ENCODE measurements at regions not wholly inside any gene's neighbourhood (a gene's known extent, or its start where the extent isn't known, plus 50 kb on each side); places are given as distances from the start of the nearest gene placed in this dataset.

- no peak for DNase-seq
- in situ Hi-C loops (cut with MboI; ENCODE audit: low pct_unique_long_range_greater_than_20kb, low sequenced_read_pairs) = no loop called here
Measured at GRCh38 chr6:50102676-50103075, 52.9 kb upstream of the DEFB112 start.

GRCh38 chr6:50110587-50110986 is 60.9 kb upstream of the DEFB112 start:
- no peak for DNase-seq
- in situ Hi-C loops (cut with MboI; ENCODE audit: low pct_unique_long_range_greater_than_20kb, low sequenced_read_pairs) = no loop called here

GRCh38 chr6:50112981-50113857 is 63.5 kb upstream of the DEFB112 start:
- in situ Hi-C loops (cut with MboI; ENCODE audit: low pct_unique_long_range_greater_than_20kb, low sequenced_read_pairs) = no loop called here
- DNase-seq = no peak

GRCh38 chr6:50116390-50116789 is 66.7 kb upstream of the DEFB112 start:
- no peak for DNase-seq
- in situ Hi-C loops (cut with MboI; ENCODE audit: low pct_unique_long_range_greater_than_20kb, low sequenced_read_pairs) = no loop called here

GRCh38 chr6:50116797-50117542 is 67.2 kb upstream of the DEFB112 start:
- no peak for DNase-seq
- in situ Hi-C loops (cut with MboI; ENCODE audit: low pct_unique_long_range_greater_than_20kb, low sequenced_read_pairs) = no loop called here

GRCh38 chr6:50120300-50120699 is 70.6 kb upstream of the DEFB112 start:
- no peak for DNase-seq
- in situ Hi-C loops (cut with MboI; ENCODE audit: low pct_unique_long_range_greater_than_20kb, low sequenced_read_pairs) = no loop called here

- DNase-seq = no peak
- in situ Hi-C loops (cut with MboI; ENCODE audit: low pct_unique_long_range_greater_than_20kb, low sequenced_read_pairs) = no loop called here
Measured at GRCh38 chr6:50123688-50124087, 74.0 kb upstream of the DEFB112 start.

- in situ Hi-C loops (cut with MboI; ENCODE audit: low pct_unique_long_range_greater_than_20kb, low sequenced_read_pairs) = no loop called here
- DNase-seq = no peak
Measured at GRCh38 chr6:50124572-50124971, 74.8 kb upstream of the DEFB112 start.

- DNase-seq = peak; percentile 23
- in situ Hi-C loops (cut with MboI; ENCODE audit: low pct_unique_long_range_greater_than_20kb, low sequenced_read_pairs) = no loop called here
Measured at GRCh38 chr6:50128420-50129005, 78.8 kb upstream of the DEFB112 start.

GRCh38 chr6:50135968-50136367 is 86.2 kb upstream of the DEFB112 start:
- no peak for DNase-seq
- in situ Hi-C loops (cut with MboI; ENCODE audit: low pct_unique_long_range_greater_than_20kb, low sequenced_read_pairs) = no loop called here

- in situ Hi-C loops (cut with MboI; ENCODE audit: low pct_unique_long_range_greater_than_20kb, low sequenced_read_pairs) = no loop called here
- no peak for DNase-seq
Measured at GRCh38 chr6:50141100-50141499, 91.4 kb upstream of the DEFB112 start.

- in situ Hi-C loops (cut with MboI; ENCODE audit: low pct_unique_long_range_greater_than_20kb, low sequenced_read_pairs) = no loop called here
- no peak for DNase-seq
Measured at GRCh38 chr6:50143011-50143719, 93.4 kb upstream of the DEFB112 start.

GRCh38 chr6:50145125-50145524 is 95.4 kb upstream of the DEFB112 start:
- in situ Hi-C loops (cut with MboI; ENCODE audit: low pct_unique_long_range_greater_than_20kb, low sequenced_read_pairs) = no loop called here
- DNase-seq = peak; percentile 35

- DNase-seq = no peak
- in situ Hi-C loops (cut with MboI; ENCODE audit: low pct_unique_long_range_greater_than_20kb, low sequenced_read_pairs) = no loop called here
Measured at GRCh38 chr6:50147371-50147770, 97.6 kb upstream of the DEFB112 start.

- in situ Hi-C loops (cut with MboI; ENCODE audit: low pct_unique_long_range_greater_than_20kb, low sequenced_read_pairs) = no loop called here
- DNase-seq = no peak
Measured at GRCh38 chr6:50180646-50181045, 130.9 kb upstream of the DEFB112 start.

- DNase-seq = peak; percentile 11
Measured at GRCh38 chr6:50185006-50185405, 135.3 kb upstream of the DEFB112 start.

GRCh38 chr6:50187351-50187921 is 137.7 kb upstream of the DEFB112 start:
- DNase-seq = no peak
- in situ Hi-C loops (cut with MboI; ENCODE audit: low pct_unique_long_range_greater_than_20kb, low sequenced_read_pairs) = no loop called here

More at GRCh38 chr6:50185006-50185405, 135.3 kb upstream of the DEFB112 start:
- in situ Hi-C loops (cut with MboI; ENCODE audit: low pct_unique_long_range_greater_than_20kb, low sequenced_read_pairs) = no loop called here

GRCh38 chr6:50198245-50198644 is 148.5 kb upstream of the DEFB112 start:
- in situ Hi-C loops (cut with MboI; ENCODE audit: low pct_unique_long_range_greater_than_20kb, low sequenced_read_pairs) = no loop called here

GRCh38 chr6:50202766-50203165 is 153.0 kb upstream of the DEFB112 start:
- DNase-seq = no peak
- in situ Hi-C loops (cut with MboI; ENCODE audit: low pct_unique_long_range_greater_than_20kb, low sequenced_read_pairs) = no loop called here

More at GRCh38 chr6:50198245-50198644, 148.5 kb upstream of the DEFB112 start:
- DNase-seq = no peak

Measured in KBM-7 (cell line).